ENCODE measurements at regions not wholly inside any gene's neighbourhood (a gene's known extent, or its start where the extent isn't known, plus 50 kb on each side); places are given as distances from the start of the nearest gene placed in this dataset.

GRCh38 chr15:62413786-62414185 lies 248.7 kb upstream of the C2CD4B start (continued):
- TF ChIP-seq ZBTB43 (CRISPR knock-in tag; IDR thresholded peaks at IDR 0.05): no peak
- no peak for TF ChIP-seq MYBL2 (CRISPR knock-in tag; IDR thresholded peaks at IDR 0.05)
- TF ChIP-seq ZNF512 (CRISPR knock-in tag; IDR thresholded peaks at IDR 0.05; ENCODE audit: borderline replicate concordance): no peak
- no peak for TF ChIP-seq NR3C1 (CRISPR knock-in tag; conservative IDR thresholded peaks at IDR 0.05; ENCODE audit: low read depth)
- no peak for TF ChIP-seq RORB (CRISPR knock-in tag; IDR thresholded peaks at IDR 0.05)

GRCh38 chr15:62415498-62415897 lies 250.4 kb upstream of the C2CD4B start:
- H3K36me3 Mint-ChIP-seq: no peaks in the 10 kb centered on the region
- ChIA-PET POLR2A (no interaction called here), CTCF (no interaction called here)
- no peak for DNase-seq (ENCODE audit: low spot score)
- TF ChIP-seq ZNF532 (CRISPR knock-in tag; IDR thresholded peaks at IDR 0.05; ENCODE audit: borderline replicate concordance) (no peak), ZNF396 (CRISPR knock-in tag; IDR thresholded peaks at IDR 0.05; ENCODE audit: borderline replicate concordance) (no peak), ZBTB43 (CRISPR knock-in tag; IDR thresholded peaks at IDR 0.05) (no peak), NR2C2 (CRISPR knock-in tag; IDR thresholded peaks at IDR 0.05) (no peak), SOX15 (CRISPR knock-in tag; IDR thresholded peaks at IDR 0.05) (no peak), FOXK1 (CRISPR knock-in tag; IDR thresholded peaks at IDR 0.05) (no peak), CREB1 (CRISPR knock-in tag; IDR thresholded peaks at IDR 0.05) (no peak), JUN (CRISPR knock-in tag; IDR thresholded peaks at IDR 0.05) (no peak), TEAD4 (CRISPR knock-in tag; IDR thresholded peaks at IDR 0.05) (no peak), ESRRA (CRISPR knock-in tag; IDR thresholded peaks at IDR 0.05; ENCODE audit: borderline replicate concordance) (no peak), ELF4 (CRISPR knock-in tag; IDR thresholded peaks at IDR 0.05; ENCODE audit: low read depth) (no peak), NFYB (CRISPR knock-in tag; conservative IDR thresholded peaks at IDR 0.05; ENCODE audit: low read depth) (no peak), ETV6 (CRISPR knock-in tag; IDR thresholded peaks at IDR 0.05) (no peak), ATF1 (CRISPR knock-in tag; IDR thresholded peaks at IDR 0.05) (no peak), PRRX2 (CRISPR knock-in tag; IDR thresholded peaks at IDR 0.05) (no peak), AR (CRISPR knock-in tag; IDR thresholded peaks at IDR 0.05) (no peak), ZNF423 (CRISPR knock-in tag; IDR thresholded peaks at IDR 0.05) (no peak), ZMAT4 (CRISPR knock-in tag; IDR thresholded peaks at IDR 0.05) (no peak), JAZF1 (CRISPR knock-in tag; IDR thresholded peaks at IDR 0.05) (no peak), ERG (CRISPR knock-in tag; IDR thresholded peaks at IDR 0.05) (no peak)
- H3K27me3 Mint-ChIP-seq (ENCODE audit: low read depth): no peaks in the 10 kb centered on the region
- no peak for ATAC-seq
- peaks cover 62% of the 10 kb centered on the region for H3K4me1 Mint-ChIP-seq
- no peaks in the 10 kb centered on the region for H3K9me3 Mint-ChIP-seq
- no peak overlapping the region for H3K4me3 Mint-ChIP-seq
- peak overlapping the region; percentile 61 for H3K27ac Mint-ChIP-seq
